ENCODE measurements at regions not wholly inside any gene's neighbourhood (a gene's known extent, or its start where the extent isn't known, plus 50 kb on each side); places are given as distances from the start of the nearest gene placed in this dataset.

DNA sequence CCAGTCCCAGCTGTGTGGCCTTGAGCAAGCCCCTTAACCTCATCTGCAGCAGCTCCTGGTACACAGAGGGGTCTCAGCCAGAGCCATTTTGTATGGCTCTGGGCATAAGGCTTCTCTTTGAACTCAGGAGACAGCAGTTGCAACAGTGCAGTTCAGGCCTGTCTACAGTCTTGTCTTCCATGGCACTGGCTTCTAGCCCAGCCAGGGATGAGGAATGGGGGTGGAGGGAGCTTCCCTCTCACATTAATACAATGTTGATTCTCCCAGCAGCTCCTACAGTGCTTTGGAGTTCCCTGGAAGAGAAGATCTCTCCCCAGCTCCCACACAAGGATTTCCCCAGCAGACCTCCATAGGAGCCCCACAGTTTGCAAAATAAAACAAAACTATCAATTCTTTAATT lies 350.2 kb downstream of the BUD13 start:
- Histone ChIP-seq H3K36me3 (replicated peaks; ENCODE audit: low read depth, low read length) (no peaks in the 10 kb centered on the region), H4K20me1 (ENCODE audit: insufficient read depth, low read length) (no peaks in the 10 kb centered on the region), H3K9ac (ENCODE audit: low read length) (no peak overlapping the region), H2AFZ (ENCODE audit: low read depth, low read length) (no peak overlapping the region), H3K4me1 (ENCODE audit: low read length) (no peaks in the 10 kb centered on the region), H3K9me3 (ENCODE audit: insufficient read depth, low read length) (no peaks in the 10 kb centered on the region), H3K27me3 (ENCODE audit: low read depth, low read length) (peaks cover 26% of the 10 kb centered on the region), H3K27ac (ENCODE audit: low read length) (no peak overlapping the region), H3K79me2 (ENCODE audit: low read length) (no peaks in the 10 kb centered on the region), H3K4me2 (ENCODE audit: low read length) (no peak overlapping the region), H3K4me3 (ENCODE audit: low read length) (no peak overlapping the region)
- TF ChIP-seq, protein P1, sequence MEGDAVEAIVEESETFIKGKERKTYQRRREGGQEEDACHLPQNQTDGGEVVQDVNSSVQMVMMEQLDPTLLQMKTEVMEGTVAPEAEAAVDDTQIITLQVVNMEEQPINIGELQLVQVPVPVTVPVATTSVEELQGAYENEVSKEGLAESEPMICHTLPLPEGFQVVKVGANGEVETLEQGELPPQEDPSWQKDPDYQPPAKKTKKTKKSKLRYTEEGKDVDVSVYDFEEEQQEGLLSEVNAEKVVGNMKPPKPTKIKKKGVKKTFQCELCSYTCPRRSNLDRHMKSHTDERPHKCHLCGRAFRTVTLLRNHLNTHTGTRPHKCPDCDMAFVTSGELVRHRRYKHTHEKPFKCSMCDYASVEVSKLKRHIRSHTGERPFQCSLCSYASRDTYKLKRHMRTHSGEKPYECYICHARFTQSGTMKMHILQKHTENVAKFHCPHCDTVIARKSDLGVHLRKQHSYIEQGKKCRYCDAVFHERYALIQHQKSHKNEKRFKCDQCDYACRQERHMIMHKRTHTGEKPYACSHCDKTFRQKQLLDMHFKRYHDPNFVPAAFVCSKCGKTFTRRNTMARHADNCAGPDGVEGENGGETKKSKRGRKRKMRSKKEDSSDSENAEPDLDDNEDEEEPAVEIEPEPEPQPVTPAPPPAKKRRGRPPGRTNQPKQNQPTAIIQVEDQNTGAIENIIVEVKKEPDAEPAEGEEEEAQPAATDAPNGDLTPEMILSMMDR (IDR thresholded peaks at IDR 0.05; ENCODE audit: low read depth, low read length): no peak
- no peak for TF ChIP-seq EZH2phosphoT487 (IDR thresholded peaks at IDR 0.05; ENCODE audit: low read depth)

- H3K4me3 ChIP-seq (ENCODE audit: low read length): no peak overlapping the region
- no peak overlapping the region for H3K4me2 ChIP-seq (ENCODE audit: low read length)
- no peak overlapping the region for H3K9ac ChIP-seq (ENCODE audit: low read length)
- H3K36me3 ChIP-seq (replicated peaks; ENCODE audit: low read depth, low read length): no peaks in the 10 kb centered on the region
- H4K20me1 ChIP-seq (ENCODE audit: insufficient read depth, low read length): no peaks in the 10 kb centered on the region
- H3K27me3 ChIP-seq (ENCODE audit: low read depth, low read length): peaks cover 34% of the 10 kb centered on the region
- H3K4me1 ChIP-seq (ENCODE audit: low read length): no peaks in the 10 kb centered on the region
- no peaks in the 10 kb centered on the region for H3K79me2 ChIP-seq (ENCODE audit: low read length)
- no peaks in the 10 kb centered on the region for H3K9me3 ChIP-seq (ENCODE audit: insufficient read depth, low read length)
- no peak for TF ChIP-seq EZH2phosphoT487 (IDR thresholded peaks at IDR 0.05; ENCODE audit: low read depth)
- TF ChIP-seq, protein P1 (IDR thresholded peaks at IDR 0.05; ENCODE audit: low read depth, low read length): no peak
- H2AFZ ChIP-seq (ENCODE audit: low read depth, low read length): no peak overlapping the region
- no peak overlapping the region for H3K27ac ChIP-seq (ENCODE audit: low read length)
Measured at GRCh38 chr11:116421529-116422185, 351.1 kb downstream of the BUD13 start.

DNA sequence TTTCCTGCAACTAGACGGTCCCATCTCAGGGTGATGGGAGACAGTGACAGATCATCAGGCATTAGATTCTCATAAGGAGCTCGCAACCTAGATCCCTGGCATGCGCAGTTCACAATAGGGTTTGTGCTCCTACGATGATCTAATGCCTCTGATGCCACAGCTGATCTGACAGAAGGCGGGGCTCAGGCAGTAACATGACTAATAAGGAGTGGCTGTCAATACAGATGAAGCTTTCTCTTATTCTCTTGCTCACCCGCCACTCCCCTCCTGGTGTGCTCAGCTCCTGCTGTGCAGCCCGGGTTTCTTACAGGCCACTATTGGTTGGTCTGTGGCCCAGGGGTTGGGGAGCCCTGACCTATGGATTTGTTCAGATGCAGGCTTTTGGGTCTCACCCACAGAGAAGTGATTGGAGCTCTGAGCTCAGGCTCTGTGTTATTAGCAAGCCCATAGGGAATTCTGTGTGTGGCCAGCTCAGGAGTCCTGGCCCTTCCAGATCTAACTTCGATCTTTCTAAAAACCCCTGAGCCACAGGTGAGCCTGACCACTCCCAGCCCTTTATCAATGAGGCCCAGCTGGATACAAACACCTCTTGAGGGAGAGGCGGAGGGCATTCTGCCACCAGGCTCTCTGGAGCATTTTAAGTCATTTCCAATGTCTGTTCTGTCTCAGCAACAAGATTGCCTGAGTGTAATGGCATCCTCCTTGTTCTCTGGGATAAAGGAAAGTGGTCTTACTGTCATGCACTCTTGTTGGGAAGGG lies 351.8 kb downstream of the BUD13 start:
- TF ChIP-seq, protein P1 (IDR thresholded peaks at IDR 0.05; ENCODE audit: low read depth, low read length): no peak
- TF ChIP-seq EZH2phosphoT487 (IDR thresholded peaks at IDR 0.05; ENCODE audit: low read depth): no peak
- H3K4me1 ChIP-seq (ENCODE audit: low read length): no peaks in the 10 kb centered on the region
- H3K79me2 ChIP-seq (ENCODE audit: low read length): no peaks in the 10 kb centered on the region
- H3K27me3 ChIP-seq (ENCODE audit: low read depth, low read length): peaks cover 41% of the 10 kb centered on the region
- H3K36me3 ChIP-seq (replicated peaks; ENCODE audit: low read depth, low read length): no peaks in the 10 kb centered on the region
- H3K4me2 ChIP-seq (ENCODE audit: low read length): no peak overlapping the region
- H4K20me1 ChIP-seq (ENCODE audit: insufficient read depth, low read length): no peaks in the 10 kb centered on the region
- no peak overlapping the region for H3K27ac ChIP-seq (ENCODE audit: low read length)
- H3K9ac ChIP-seq (ENCODE audit: low read length): no peak overlapping the region
- no peak overlapping the region for H2AFZ ChIP-seq (ENCODE audit: low read depth, low read length)
- H3K4me3 ChIP-seq (ENCODE audit: low read length): no peak overlapping the region
- H3K9me3 ChIP-seq (ENCODE audit: insufficient read depth, low read length): no peaks in the 10 kb centered on the region

DNA sequence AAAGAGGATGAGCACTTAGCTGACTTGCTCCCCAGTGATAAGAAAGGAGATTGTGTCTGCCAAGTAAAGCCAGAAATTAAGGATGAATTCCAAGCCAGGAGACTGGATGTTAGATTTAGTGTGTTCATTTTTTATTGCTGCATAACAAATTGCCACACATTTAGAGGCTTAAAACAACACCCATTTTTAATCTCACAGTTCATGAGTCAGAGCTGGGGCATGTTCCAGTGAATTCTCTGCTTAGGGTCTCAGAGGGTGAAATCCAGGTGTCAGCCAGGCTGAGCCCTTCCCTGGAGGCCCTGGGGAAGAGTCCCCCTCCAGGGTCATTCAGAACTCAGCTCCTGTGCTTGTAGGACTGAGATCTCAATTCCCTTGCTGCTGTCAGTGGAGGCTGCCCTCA lies 352.8 kb downstream of the BUD13 start:
- Histone ChIP-seq H3K9me3 (ENCODE audit: insufficient read depth, low read length) (no peaks in the 10 kb centered on the region), H3K4me3 (ENCODE audit: low read length) (no peak overlapping the region), H3K9ac (ENCODE audit: low read length) (no peak overlapping the region), H3K27ac (ENCODE audit: low read length) (no peak overlapping the region), H4K20me1 (ENCODE audit: insufficient read depth, low read length) (no peaks in the 10 kb centered on the region), H3K36me3 (replicated peaks; ENCODE audit: low read depth, low read length) (no peaks in the 10 kb centered on the region), H3K27me3 (ENCODE audit: low read depth, low read length) (peaks cover 44% of the 10 kb centered on the region), H2AFZ (ENCODE audit: low read depth, low read length) (no peak overlapping the region), H3K4me2 (ENCODE audit: low read length) (no peak overlapping the region), H3K79me2 (ENCODE audit: low read length) (no peaks in the 10 kb centered on the region), H3K4me1 (ENCODE audit: low read length) (no peaks in the 10 kb centered on the region)
- TF ChIP-seq, protein P1 (IDR thresholded peaks at IDR 0.05; ENCODE audit: low read depth, low read length): no peak
- TF ChIP-seq EZH2phosphoT487 (IDR thresholded peaks at IDR 0.05; ENCODE audit: low read depth): no peak

Data from OCI-LY3 (cell line).